HL-60 (cell line): ENCODE measurements at regions not wholly inside any gene's neighbourhood (a gene's known extent, or its start where the extent isn't known, plus 50 kb on each side); places are given as distances from the start of the nearest gene placed in this dataset.

Source experiments
- DNase-seq, 2 experiments: peaks; one replicate each; pipeline ENCODE4 v3.0.0-alpha.2; 2010 to 2020; ENCODE audit warnings: low read depth in 1 of 2, low spot score in 1 of 2
- H3K27ac ChIP-seq: fragments of 250-450 bp; sonication (Bioruptor Pico); replicated peaks from 2 replicates; pipeline ENCODE4 v1.5.1; 2020; ENCODE audit warnings: mild to moderate bottlenecking, moderate library complexity
- H3K27me3 ChIP-seq: fragments of 250-450 bp; sonication (Bioruptor Pico); 2 replicates; pipeline ENCODE4 v1.5.1; 2021; ENCODE audit warnings: mild to moderate bottlenecking, moderate library complexity; ENCODE audit not compliant: insufficient read depth, poor library complexity, severe bottlenecking
- H3K4me3 ChIP-seq: replicated peaks from 2 replicates; pipeline ENCODE4 v1.5.1; 2011; ENCODE audit warnings: mild to moderate bottlenecking, control low read depth, low read length; ENCODE audit not compliant: insufficient read depth
- CTCF ChIP-seq: IDR thresholded peaks from one replicate; pipeline ENCODE4 v1.5.1; 2011; ENCODE audit warnings: low read length, control low read depth, inconsistent platforms; ENCODE audit not compliant: insufficient read depth
- GABPA ChIP-seq: IDR thresholded peaks from 2 replicates; pipeline ENCODE4 v1.6.1; 2012; ENCODE audit warnings: low read depth
- POLR2AphosphoS5 ChIP-seq: IDR thresholded peaks from 2 replicates; pipeline ENCODE4 v1.6.1; 2012; ENCODE audit warnings: low read depth
- REST ChIP-seq: IDR thresholded peaks from 2 replicates; pipeline ENCODE4 v1.6.1; 2012; ENCODE audit warnings: low read depth; ENCODE audit not compliant: insufficient replicate concordance
- SPI1 ChIP-seq: IDR thresholded peaks from 2 replicates; pipeline ENCODE4 v1.6.1; 2012; ENCODE audit warnings: low read depth, mild to moderate bottlenecking, borderline replicate concordance

- Histone ChIP-seq H3K27me3 (no peaks in the 10 kb centered on the region), H3K4me3 (no peak overlapping the region), H3K27ac (no peak overlapping the region)
- no peak for TF ChIP-seq REST
- no peak for TF ChIP-seq SPI1
- no peak for TF ChIP-seq GABPA
- no peak for TF ChIP-seq CTCF
- no peak for DNase-seq
Observed at GRCh38 chr10:64332551-64332950, 811.4 kb downstream of the REEP3 start.

GRCh38 chr10:64334084-64334483 is 812.9 kb downstream of the REEP3 start:
- no peaks in the 10 kb centered on the region for H3K27me3 ChIP-seq
- no peak overlapping the region for H3K4me3 ChIP-seq
- TF ChIP-seq REST (no peak), GABPA (no peak), POLR2AphosphoS5 (no peak), SPI1 (no peak), CTCF (no peak)
- H3K27ac ChIP-seq = no peak overlapping the region
- DNase-seq = no peak

- H3K27ac ChIP-seq = no peak overlapping the region
- TF ChIP-seq POLR2AphosphoS5 (no peak), CTCF (no peak), GABPA (no peak), SPI1 (no peak)
- no peaks in the 10 kb centered on the region for H3K27me3 ChIP-seq
- no peak overlapping the region for H3K4me3 ChIP-seq
- DNase-seq = no peak
Observed at GRCh38 chr10:64344211-64344610, 823.0 kb downstream of the REEP3 start.

GRCh38 chr10:64345856-64346255 is 824.7 kb downstream of the REEP3 start:
- Histone ChIP-seq H3K27me3 (no peaks in the 10 kb centered on the region), H3K27ac (no peak overlapping the region), H3K4me3 (no peak overlapping the region)
- DNase-seq = no peak
- TF ChIP-seq POLR2AphosphoS5 (no peak), REST (no peak), CTCF (no peak), GABPA (no peak), SPI1 (no peak)
